ENCODE measurements at regions not wholly inside any gene's neighbourhood (a gene's known extent, or its start where the extent isn't known, plus 50 kb on each side); places are given as distances from the start of the nearest gene placed in this dataset.

DNA sequence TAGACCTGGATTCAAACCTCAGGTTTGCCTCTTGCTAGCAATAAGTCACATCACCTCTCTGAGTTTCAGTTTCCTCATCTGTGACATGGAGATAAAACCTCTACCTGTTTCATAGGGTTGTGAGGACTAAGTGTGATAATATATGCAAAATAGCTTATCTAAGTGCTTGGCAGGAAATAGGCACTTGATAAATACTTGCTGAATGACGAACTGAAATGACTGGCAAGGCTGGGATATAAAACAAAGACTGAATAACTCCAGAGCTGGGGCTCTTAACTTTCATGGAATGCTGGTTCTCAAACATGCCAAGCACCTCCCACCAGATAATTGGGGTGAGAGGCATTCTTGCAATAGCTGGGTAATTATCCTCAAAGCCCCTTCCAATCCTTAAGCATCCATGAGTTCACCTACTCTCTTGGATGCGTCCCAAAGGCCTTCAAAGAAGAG is 87.6 kb downstream of the ADRB2 start:
- DNase-seq = peak; percentile 99

DNA sequence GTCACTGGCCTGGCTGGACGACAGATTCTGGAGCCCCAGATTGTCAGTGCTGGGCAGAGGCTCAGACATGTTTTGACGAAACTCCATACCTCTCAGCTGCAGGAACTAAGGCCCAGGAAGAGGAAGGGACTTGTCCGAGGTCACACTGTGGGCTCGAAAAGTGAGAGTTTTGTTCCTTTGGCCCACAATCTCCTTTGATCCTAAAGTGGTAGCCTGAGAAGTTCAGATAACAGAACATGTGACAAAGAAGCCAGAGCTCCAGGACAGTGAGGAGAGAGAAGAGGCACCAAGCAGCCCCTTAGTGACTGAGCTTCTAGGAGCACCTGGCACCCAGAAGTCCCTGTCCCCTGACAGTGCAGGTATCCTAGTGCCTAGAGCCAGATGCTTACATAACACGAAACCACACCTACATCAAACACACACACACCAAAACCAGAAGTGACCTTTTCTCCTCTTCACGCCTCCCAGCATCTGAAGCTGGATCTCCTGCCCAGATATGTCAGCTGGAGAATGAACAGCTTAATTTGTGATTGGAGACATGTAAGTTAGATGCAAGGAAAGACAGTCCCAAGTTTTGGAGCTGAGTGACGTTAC is 88.9 kb downstream of the ADRB2 start:
- DNase-seq = no peak

DNA sequence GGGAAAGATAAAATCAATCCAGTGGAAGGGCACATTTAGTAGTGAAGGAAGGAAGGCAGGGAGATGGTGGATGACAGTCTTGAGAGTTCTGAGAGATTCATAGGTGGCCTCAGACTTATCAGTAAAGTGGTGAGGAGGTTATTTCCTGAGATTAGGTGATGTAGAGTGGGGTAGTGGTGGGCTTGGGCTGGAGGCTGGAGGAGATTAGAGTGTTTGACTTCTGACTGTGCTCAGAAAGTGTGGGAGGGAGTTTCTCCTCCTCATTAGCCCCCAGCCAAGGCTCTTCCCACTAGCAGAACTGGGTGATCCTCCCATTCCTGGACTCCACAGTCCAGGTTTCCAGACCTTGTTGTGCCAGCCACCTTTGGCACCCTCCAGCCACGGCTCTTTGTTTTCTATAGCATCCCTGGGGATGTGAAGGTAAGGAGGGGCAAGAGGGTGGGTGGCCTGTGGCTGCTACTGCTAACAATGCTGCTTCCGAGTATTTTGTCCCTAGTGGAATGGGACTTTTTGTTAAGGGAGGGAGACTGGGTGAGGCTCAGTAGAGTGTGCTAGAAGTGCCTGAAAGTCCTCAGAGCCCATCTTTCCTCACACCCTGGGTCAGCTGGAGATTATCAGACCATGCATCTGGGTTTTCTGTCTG is 94.4 kb downstream of the ADRB2 start:
- no peak for DNase-seq

DNA sequence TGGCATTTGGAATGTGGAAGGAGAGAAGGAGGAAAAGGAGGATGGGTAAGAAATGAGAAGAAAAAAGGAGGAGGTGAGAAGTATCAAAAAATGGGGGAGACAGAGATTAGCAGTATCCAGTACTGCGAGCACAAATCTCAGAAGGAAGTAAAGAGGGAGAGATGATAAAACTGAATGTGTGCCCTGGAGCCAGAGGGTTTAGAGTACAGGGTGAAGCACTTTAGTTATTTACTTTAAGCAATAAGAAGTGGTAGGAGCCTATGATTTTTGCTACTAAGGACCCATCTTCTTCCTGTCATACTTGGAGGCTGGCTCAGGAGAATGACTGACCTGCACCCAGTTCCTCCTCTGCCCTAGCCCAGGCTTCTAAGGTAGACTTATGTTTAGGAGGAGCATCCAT is 94.9 kb downstream of the ADRB2 start:
- DNase-seq = no peak

DNA sequence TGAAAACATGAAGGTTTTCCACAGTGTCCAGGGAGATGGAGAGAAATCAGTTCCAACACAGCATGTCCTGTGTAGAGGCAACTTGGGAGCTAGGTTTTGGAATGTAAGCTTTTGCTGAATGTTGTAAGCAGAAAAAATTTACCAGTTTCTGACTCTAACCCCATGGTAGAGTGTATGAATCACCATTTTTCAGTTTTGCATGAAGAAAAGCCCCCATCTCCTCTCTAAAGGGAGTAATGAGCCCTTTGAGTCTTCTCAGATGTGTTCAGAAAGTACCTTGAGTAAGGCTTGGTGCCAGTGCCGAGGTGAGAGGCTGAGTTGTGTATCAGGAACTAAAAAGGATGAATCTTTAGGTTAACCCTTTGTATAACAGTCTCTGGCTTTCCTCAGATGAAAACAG is 96.2 kb downstream of the ADRB2 start:
- DNase-seq = no peak

DNA sequence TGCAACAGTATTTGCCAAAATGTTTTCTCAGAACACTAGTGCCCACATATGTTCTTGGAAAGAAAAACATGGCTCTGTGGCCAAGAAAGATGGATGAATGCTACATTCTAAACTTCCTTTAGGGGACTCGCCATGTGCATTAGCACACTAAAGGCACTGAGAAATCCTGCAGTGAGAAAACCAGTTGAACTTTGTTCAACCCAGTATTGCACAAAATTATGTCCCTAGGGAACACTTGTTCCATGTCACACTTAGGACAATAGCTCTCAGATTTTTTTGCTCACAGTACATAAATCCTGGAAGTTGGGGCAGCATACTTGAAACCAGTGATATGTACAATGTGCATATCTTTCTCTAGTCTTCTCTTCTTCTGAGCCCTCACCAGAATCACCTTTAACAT is 96.6 kb downstream of the ADRB2 start:
- no peak for DNase-seq

DNA sequence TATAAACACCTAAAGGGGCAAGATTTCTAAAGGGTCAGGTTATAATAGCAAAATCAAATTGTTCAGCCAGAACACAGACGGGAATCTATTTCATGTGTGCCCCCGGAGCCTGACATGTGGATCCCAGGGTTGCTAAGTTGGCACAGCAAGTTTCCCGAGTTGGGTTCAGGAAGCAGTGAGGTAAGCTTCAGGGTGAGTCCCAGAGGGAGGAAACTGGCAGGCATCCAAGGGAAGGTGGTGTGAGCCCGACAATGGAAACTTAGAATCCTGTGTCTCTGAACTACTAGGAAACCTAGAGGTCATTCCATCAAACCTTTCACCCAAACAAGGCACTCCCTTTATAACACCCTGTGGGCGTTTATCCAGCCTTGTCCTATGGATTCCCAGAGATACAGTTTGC is 98.4 kb downstream of the ADRB2 start:
- peak; percentile 55 for DNase-seq

DNA sequence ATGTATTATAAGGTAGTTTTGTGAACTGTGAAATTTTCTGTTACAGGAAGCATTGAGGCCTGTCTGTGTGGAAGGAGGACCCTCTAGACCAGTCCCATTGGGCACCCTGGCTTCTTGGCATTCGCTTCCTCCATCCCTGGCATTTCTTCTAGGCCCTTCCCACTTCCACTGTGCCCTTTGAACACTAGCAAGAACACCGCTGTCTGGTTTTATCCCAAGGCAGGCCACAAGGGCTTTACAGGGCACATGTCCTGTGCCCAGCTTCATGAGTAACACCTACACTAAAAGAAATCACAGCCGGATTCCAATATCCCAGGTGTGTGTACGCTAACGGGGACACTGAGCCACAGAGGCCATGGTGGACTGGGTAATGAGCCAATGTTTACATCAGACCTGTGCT is 99.8 kb downstream of the ADRB2 start:
- DNase-seq = no peak

DNA sequence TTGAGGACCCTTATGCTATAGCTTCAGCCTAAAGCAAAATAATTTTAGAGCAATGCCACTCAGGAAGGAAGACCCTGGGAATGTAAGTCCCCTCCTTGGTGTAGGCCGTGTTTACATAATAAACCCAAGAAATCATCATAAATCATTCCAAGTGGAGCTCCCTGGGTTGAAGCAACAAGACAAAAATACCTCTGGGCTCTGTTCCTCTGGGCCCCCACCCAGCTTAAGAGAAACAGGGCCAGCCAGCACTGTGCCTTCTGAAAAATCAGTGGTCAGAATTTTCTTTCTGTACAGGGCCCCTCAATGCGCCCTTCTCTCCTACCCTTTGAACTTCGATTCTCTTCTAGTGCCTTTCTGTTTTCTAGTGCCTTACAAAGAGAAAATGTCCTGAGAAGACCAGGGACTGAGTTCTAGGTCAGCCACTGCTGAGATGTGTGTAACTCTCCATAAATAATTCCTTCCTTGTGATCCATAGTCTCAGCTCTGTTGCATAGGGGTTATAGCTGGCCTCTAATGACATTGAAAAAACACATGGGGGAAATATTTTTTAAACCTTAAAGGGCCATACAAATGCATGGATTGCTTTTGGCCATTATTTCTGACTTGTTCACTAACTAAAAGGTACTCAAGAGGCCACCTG is 101.0 kb downstream of the ADRB2 start:
- no peak for DNase-seq

DNA sequence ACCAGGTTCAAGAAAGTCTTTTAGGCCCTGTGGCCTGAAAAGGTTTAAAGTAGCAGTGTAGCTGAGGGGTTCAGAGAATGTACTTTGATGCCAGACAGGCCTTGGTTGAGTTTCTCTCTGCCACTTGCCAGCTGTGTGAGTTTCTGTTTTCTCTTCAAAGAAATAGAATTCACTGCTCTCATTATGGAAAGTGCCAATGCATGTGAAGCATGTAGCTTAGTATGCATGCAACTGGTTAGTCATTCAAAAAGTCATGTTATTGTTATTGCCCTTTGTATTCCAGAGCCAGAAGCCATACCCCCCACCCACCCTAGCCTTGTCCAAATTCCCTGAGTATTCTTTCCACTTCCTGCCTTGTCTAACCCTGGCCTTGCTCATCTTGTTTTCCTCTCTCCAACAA is 101.7 kb downstream of the ADRB2 start:
- no peak for DNase-seq

DNA sequence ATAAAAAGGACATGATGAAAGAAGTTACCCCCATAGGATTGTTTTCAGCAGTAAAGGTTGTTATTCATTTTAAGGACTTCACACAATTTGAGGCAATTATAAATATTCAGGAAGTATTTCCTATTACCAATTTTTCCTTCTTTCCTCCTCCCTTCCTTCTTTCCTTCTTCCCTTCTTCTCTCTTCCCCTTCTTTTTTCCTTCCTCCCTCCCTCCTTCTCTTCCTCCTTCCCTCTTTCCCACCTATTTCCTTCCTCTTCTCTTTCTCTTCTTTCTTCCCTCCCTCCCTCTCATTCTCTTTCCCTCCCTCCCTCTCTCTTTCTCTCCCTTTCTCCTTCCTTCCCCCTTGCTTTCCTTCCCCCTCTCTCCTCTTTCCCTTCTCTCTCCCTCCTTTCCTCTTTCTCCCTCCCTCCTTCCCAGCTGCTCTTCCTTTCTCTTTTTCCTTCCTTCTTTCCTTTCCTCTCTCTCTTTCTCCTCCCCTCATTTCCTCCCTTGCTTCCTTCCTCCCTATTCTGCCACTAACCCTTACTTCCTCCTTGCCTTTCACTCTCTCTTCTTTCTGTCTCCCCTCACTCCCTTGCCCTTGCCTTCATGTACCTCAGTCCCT is 105.1 kb downstream of the ADRB2 start:
- no peak for DNase-seq

DNA sequence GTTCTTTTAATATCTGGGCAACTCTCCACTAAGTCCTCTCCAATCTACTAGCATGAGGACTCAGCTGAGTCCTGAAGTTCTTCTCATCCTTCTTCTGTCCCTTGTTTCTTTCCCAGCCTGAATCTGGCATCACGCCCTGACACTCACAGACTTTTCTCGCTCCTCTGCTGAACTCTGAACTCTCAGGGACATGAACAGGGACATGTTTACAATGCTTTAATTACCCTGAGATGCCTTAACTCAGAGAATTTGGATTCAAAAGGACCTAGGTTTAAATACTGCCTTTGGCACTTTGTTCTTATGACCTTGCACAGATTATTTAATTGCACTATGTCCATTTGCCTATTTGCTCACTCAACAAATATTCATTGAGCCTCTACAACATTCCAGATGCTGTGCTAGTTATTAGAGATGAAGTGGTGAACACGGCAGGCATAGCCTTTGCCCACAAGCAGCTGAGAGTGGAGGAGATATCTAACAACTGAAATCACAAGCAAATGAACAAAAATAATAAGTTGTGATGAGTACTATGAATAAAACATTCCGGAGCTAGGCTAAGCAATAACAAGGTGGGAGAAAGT is 106.0 kb downstream of the ADRB2 start:
- DNase-seq = no peak

DNA sequence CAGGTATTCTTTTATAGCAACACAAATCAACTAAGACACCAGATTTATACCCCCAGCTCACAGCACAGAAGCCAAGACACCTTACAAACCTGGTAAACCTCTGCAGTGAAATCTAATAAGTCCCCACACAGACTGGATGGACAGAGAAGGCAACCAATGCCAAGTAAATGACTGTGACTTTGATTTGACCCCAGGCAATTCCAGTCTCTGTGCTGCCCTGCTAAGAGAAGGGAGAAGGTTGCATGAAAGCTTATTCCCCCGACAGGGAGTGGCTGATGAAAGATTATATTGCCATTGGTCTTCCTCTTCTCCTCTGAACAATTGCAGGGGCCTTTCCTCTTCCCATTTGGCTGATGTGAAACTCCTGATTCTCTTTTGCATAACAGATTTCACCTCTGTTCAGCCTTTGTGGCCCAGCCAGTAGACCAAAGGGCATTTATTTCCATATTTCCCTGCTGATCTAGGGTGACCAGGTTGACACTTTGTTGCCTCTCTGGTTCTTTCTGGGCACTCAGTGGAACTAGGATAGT is 107.6 kb downstream of the ADRB2 start:
- no peak for DNase-seq

DNA sequence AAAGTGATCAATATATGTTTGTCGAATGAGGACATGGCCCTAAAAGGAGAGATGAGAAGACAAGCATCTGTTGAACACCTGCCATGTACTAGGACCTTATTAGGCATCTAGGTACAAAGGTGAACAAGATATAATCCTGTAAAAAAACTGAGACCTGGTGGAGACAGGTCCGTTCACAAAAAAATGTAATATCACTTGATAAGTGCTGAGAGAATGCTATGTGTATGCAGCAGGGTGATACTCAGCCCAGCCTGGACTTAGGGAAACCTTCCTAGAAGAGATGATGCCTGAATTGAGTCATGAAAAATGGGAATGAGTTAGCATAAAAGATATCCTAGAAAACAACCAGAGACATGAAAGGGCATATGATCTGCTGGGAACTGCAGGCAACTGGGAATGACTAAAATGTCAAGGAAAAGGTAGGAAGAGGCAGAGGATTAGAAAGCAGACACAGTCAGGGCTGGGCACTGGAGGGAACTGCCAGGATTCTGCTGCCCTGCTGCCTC is 108.5 kb downstream of the ADRB2 start:
- no peak for DNase-seq

DNA sequence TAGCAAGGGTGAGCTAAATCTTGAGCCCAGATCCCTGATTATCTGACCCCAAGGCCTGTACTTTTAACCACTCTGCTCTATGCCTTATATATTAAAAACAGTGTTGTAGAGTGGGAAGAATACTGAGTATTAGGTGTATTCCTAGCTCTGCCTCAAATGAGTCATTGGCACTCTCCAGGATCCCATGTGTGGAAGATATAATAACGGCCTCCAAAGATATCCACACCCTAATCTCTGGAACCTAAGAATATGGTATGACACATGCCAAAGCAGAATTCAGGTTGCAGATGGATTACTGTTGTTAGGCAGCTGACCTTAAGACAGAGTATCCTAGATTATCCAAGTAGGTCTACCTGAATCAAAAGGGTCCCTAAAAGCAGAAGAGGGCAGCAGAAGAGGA is 110.8 kb downstream of the ADRB2 start:
- peak; percentile 71 for DNase-seq

DNA sequence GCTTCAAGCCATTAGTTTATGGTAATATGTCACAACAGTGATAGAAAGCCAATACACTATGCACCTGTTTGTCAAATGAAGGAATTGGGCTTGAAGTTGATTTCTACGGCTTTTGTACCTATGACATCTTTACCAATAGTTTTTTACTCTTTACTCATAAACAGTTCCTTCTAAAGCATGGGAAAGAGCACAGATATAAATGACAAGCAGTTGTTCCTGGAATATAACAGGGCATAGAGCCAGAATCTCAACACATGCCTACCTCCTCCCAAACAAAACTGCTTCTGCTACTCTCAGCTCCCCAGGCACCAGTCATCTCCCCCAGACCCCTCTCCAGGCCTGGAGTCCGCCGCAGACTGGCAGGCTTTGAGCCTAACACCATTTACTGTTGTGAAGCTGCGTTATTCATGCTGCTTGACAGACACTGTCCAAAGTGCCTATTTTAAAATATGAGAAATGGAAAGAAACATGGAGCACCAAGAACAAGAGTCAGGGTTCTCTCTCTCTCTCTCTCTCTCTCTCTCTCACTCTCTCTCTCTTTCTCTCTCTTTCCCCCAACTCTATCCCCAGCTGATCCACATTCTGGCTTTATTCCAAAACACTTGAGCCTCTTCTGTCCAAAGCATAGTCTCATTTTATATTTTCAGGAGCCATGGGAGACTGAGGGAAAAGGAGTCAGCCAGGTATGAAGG is 111.6 kb downstream of the ADRB2 start:
- DNase-seq = no peak

DNA sequence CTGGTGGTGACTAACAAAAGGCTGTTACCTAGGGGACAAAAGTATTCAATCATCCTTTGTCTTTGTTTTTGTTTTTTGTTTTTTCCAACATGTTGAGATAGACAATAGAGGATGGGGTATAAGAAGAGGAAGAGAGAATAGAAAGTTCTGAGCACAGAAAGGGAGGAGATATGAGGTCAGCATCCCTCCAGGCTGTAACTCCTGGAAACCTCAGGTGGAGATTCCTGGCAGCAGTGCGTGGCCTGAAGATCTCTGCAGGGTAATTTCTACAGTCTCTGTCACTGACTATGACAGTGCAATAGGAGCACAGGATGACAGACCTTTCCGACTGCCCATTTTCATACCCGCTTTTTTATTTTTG is 112.1 kb downstream of the ADRB2 start:
- DNase-seq = no peak

DNA sequence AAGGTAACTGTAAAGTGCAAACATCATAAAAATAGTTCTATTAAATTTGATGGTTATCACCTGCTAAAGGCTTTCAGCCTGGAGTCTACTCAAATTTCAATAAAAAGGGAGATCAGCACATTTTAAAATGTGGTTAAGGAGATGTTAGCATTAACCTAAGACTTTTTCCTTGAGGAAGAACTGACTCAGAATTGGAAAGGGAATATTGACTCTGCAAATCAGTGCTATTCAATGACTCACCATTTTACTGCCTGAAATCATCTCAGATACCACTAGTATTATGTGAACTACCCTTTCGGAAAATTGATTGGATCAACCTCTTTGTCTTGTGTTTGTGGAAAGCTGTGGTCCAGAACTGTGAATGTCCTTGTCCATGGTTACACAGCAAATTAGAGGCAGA is 113.3 kb downstream of the ADRB2 start:
- DNase-seq = no peak

DNA sequence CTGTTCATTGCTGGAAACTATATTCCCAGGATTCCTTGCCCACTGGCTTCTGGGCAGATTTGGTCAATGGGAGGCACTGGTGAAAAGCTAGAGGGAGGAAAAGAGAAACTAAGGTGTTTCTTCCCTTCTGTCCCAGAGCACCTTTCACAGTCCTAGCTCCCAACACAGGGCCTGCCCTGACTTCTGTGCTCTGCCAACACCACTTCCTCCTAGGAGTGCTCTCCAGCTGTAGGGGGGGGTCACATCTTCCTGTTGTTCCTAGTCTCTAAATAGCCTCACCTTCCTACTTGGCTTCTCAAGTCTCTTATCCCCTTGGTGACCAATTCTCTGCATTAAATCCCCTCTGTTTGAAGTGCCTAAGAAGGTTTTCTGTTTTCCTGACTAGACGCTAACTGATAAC is 115.4 kb downstream of the ADRB2 start:
- no peak for DNase-seq

DNA sequence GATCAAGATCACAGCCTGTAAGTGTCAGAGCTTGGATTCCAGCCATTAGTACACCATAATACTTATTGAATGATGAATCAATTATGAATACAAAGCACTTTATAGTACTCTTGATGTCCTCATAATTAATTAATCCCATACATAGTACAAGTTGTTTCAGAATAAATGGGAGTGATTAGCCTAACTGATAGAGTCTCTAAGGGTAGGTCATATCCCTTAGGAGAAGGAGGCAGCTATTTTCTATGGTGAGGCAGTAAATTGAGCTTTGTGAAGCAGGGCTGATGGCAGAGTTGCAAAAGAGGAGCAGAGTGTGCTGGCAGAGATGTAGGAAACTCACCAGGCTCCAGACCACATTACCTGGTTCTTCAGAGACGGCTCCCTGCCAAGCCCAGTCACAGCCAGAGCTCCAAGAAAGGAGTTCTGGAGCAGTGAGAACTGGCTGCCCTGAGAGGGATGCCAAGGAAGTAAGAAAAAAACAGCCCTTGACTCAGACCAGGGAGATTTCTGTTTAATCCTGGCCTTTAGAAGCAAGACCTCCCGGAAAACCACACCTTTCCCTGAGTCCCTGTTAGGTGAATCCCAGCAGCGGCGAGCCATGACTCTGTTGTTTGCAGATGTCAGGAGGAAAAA is 112.9 kb downstream of the SH3TC2 start:
- peak; percentile 89 for DNase-seq

DNA sequence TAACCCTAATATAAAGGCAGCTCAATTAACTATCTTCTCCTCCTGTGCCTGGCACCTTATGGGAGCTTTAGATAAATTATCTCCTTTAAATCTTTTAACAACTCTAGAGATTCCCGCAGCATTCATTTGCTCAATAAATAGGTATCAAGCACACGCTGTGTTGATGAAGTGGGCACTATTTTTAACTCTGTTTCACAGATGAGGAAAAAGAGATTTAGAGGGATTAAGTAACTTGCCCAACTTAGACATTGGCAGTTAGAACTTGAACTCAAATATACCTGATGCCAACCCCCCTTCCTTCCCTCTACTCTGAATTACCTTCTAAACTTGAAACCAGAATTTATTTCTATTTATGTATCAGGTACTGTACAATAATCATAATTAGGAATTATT is 112.4 kb downstream of the SH3TC2 start:
- DNase-seq = no peak

DNA sequence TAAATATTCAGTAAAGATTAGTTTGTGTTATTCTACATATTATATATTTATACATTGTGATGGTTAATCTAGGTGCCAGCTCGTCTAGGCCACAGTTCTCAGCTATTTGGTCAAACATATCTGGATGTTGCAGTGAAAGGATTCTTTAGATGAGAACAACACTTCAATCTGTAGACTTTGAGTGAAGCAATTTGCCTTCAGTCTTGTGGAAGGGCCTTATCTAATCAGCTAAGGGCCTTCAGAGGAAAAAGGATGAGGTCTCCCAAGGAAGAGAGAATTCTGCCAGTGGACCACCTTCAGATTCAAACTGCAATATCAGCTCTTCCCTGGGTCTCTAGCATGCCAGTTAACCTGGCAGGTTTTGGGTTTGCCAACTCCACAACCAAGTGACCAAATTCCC is 112.0 kb downstream of the SH3TC2 start:
- DNase-seq = peak; percentile 60
